Keratinocyte (primary cell): ENCODE measurements at regions not wholly inside any gene's neighbourhood (a gene's known extent, or its start where the extent isn't known, plus 50 kb on each side); places are given as distances from the start of the nearest gene placed in this dataset.

Source experiments
- DNase-seq: peaks from one replicate; pipeline ENCODE4 v3.0.0-alpha.2; 2011; ENCODE audit warnings: low read depth, missing footprints, low spot score
- FAIRE-seq: peaks from 2 replicates; lab custom pipeline; 2011; peaks lifted over from hg19 to GRCh38; lab: Jason Lieb, UNC
- H2AFZ ChIP-seq: 2 replicates; pipeline ENCODE4 v1.6.0; 2012; ENCODE audit warnings: low read length, control low read depth, inconsistent platforms; ENCODE audit not compliant: control insufficient read depth
- H3K27ac ChIP-seq: 2 replicates; pipeline ENCODE4 v1.5.1; 2011; ENCODE audit warnings: low read length; ENCODE audit not compliant: control insufficient read depth, insufficient read depth
- H3K27me3 ChIP-seq: 3 replicates; pipeline ENCODE4 v1.6.0; 2011; ENCODE audit warnings: low read length; ENCODE audit not compliant: control insufficient read depth, insufficient read depth; ENCODE audit errors: extremely low read depth
- H3K36me3 ChIP-seq, 2 experiments: 2 replicates in 1 of 2; 3 replicates in 1 of 2; pipeline ENCODE4 v1.5.1; 2011; ENCODE audit warnings: low read length in 2 of 2, mild to moderate bottlenecking in 1 of 2; ENCODE audit not compliant: control insufficient read depth in 2 of 2, insufficient read depth in 2 of 2; ENCODE audit errors: extremely low read depth in 1 of 2
- H3K4me1 ChIP-seq: 3 replicates; pipeline ENCODE4 v1.5.1; 2011; ENCODE audit warnings: low read length; ENCODE audit not compliant: control insufficient read depth, insufficient read depth; ENCODE audit errors: extremely low read depth
- H3K4me2 ChIP-seq: 3 replicates; pipeline ENCODE4 v1.6.0; 2011; ENCODE audit warnings: low read depth, low read length; ENCODE audit not compliant: control insufficient read depth, insufficient read depth; ENCODE audit errors: extremely low read depth
- H3K4me3 ChIP-seq, 3 experiments: fragments of 200-600 bp in 1 of 3; sonication (generic) in 1 of 3; 2 replicates in 2 of 3; 3 replicates in 1 of 3; pipeline ENCODE4 v1.5.1; 2011 to 2016; ENCODE audit warnings: low read length in 3 of 3, mild to moderate bottlenecking in 3 of 3, control low read depth in 2 of 3, inconsistent platforms in 1 of 3, low read depth in 1 of 3, mixed read lengths in 1 of 3, mixed run types in 1 of 3, moderate library complexity in 1 of 3; ENCODE audit not compliant: control insufficient read depth in 2 of 3, insufficient read depth in 2 of 3; ENCODE audit errors: extremely low read depth in 1 of 3
- H3K79me2 ChIP-seq: 2 replicates; pipeline ENCODE4 v1.6.0; 2012; ENCODE audit warnings: low read length; ENCODE audit not compliant: control insufficient read depth, insufficient read depth
- H3K9ac ChIP-seq: 3 replicates; pipeline ENCODE4 v1.6.0; 2011; ENCODE audit warnings: low read length; ENCODE audit not compliant: control insufficient read depth, insufficient read depth; ENCODE audit errors: extremely low read depth
- H3K9me1 ChIP-seq: 3 replicates; pipeline ENCODE4 v1.6.0; 2011; ENCODE audit warnings: low read length; ENCODE audit not compliant: control insufficient read depth, insufficient read depth; ENCODE audit errors: extremely low read depth
- H3K9me3 ChIP-seq: 2 replicates; pipeline ENCODE4 v1.5.1; 2012; ENCODE audit warnings: low read depth, low read length; ENCODE audit not compliant: control insufficient read depth
- H4K20me1 ChIP-seq: 3 replicates; pipeline ENCODE4 v1.6.0; 2011; ENCODE audit warnings: low read length; ENCODE audit not compliant: control insufficient read depth, insufficient read depth; ENCODE audit errors: extremely low read depth
- EZH2 ChIP-seq: IDR thresholded peaks from one replicate; pipeline ENCODE4 v1.6.1; 2012; ENCODE audit warnings: inconsistent platforms, mild to moderate bottlenecking, low read length, moderate library complexity
- dilution Hi-C: fragments of 300-500 bp; cut with MboI; formaldehyde crosslinking; loops from one replicate; pipeline ENCODE4 v1.7.0; 2020; ENCODE audit warnings: low sequenced_read_pairs; ENCODE audit not compliant: extremely low pct_ligation_motif_present
- TF ChIP-seq, protein P1 (sequence below), 3 experiments: IDR thresholded peaks in 1 of 3; conservative IDR thresholded peaks in 1 of 3; optimal IDR thresholded peaks in 1 of 3; 2 replicates in 2 of 3; 3 replicates in 1 of 3; pipeline versions ENCODE3 to v1.5.1; 2011; ENCODE audit warnings: low read length in 3 of 3, mild to moderate bottlenecking in 3 of 3, moderate library complexity in 2 of 3, control low read depth in 1 of 3, inconsistent platforms in 1 of 3; ENCODE audit not compliant: insufficient read depth in 2 of 3; ENCODE audit errors: extremely low read depth in 1 of 3

GRCh38 chr1:177392336-177392735 is 221.6 kb downstream of the BRINP2 start:
- H3K4me1 ChIP-seq: peaks cover 12% of the 10 kb centered on the region
- no peaks in the 10 kb centered on the region for H3K9me1 ChIP-seq
- no peak overlapping the region for H3K4me2 ChIP-seq
- H3K27me3 ChIP-seq: no peaks in the 10 kb centered on the region
- no peak overlapping the region for H3K27ac ChIP-seq
- H4K20me1 ChIP-seq: no peaks in the 10 kb centered on the region
- no peak overlapping the region for H3K4me3 ChIP-seq
- no peaks in the 10 kb centered on the region for H3K9me3 ChIP-seq
- peak; percentile 69 for DNase-seq
- H2AFZ ChIP-seq: no peak overlapping the region
- TF ChIP-seq EZH2: no peak
- TF ChIP-seq, protein P1, sequence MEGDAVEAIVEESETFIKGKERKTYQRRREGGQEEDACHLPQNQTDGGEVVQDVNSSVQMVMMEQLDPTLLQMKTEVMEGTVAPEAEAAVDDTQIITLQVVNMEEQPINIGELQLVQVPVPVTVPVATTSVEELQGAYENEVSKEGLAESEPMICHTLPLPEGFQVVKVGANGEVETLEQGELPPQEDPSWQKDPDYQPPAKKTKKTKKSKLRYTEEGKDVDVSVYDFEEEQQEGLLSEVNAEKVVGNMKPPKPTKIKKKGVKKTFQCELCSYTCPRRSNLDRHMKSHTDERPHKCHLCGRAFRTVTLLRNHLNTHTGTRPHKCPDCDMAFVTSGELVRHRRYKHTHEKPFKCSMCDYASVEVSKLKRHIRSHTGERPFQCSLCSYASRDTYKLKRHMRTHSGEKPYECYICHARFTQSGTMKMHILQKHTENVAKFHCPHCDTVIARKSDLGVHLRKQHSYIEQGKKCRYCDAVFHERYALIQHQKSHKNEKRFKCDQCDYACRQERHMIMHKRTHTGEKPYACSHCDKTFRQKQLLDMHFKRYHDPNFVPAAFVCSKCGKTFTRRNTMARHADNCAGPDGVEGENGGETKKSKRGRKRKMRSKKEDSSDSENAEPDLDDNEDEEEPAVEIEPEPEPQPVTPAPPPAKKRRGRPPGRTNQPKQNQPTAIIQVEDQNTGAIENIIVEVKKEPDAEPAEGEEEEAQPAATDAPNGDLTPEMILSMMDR (optimal IDR thresholded peaks at IDR 0.05 in 1 of 3, IDR thresholded peaks at IDR 0.05 in 1 of 3, conservative IDR thresholded peaks at IDR 0.05 in 1 of 3; ENCODE audit: extremely low read depth in 1 of 3, insufficient read depth in 2 of 3, low read length in 3 of 3): no peak
- no peaks in the 10 kb centered on the region for H3K36me3 ChIP-seq
- peak; percentile 99 for FAIRE-seq
- dilution Hi-C loops: no loop called here
- H3K79me2 ChIP-seq: no peaks in the 10 kb centered on the region
- H3K9ac ChIP-seq: no peak overlapping the region

DNA sequence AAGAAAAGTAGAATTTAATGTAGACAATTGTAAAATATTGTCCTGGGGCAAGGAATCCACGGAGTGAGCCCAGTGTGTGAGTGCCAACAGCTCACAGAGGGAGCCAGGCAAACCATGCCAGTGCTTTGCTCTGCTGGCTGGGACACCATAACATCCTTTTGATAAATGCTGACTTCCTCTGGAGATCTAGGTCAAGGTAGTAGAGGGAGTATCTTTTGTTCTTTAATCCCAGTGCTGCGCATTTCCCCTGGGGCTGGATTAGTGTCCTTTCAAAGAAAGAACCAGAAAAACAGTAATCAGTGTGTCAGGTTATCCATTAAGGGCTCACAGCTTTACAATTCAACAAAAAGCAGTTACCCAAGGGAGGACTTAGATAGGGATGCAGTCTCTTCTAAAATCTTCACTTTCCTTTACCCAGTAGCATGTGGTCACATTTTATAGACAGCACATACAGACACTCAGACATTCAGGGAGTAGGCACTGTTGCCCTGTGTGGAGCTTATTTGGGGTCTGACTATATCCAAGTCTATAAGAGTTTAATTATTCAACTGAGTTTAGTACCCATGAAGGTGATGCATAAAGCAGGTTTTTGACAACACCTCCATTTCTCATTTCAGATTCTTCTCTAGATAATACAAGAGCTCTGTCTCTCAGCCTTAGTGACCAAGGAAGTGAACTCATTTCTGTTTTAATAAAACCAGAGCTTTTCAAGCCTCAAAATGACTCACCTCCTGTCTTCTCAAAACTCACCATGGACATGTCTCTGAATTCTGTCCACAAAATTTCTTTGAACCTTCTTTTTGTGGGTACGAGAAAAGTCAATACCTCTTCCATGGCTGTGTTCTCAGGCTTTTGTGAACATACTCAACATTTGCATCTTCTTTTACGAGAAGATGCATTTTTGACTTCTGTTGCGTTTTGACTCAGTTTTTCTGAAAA is 215.3 kb downstream of the BRINP2 start:
- no peak overlapping the region for H3K4me3 ChIP-seq
- H3K9me1 ChIP-seq: no peaks in the 10 kb centered on the region
- dilution Hi-C loops: no loop called here
- TF ChIP-seq, protein P1 (optimal IDR thresholded peaks at IDR 0.05 in 1 of 3, IDR thresholded peaks at IDR 0.05 in 1 of 3, conservative IDR thresholded peaks at IDR 0.05 in 1 of 3; ENCODE audit: extremely low read depth in 1 of 3, insufficient read depth in 2 of 3, low read length in 3 of 3): no peak
- no peak for TF ChIP-seq EZH2
- no peaks in the 10 kb centered on the region for H3K36me3 ChIP-seq
- peak; percentile 73 for FAIRE-seq
- H4K20me1 ChIP-seq: no peaks in the 10 kb centered on the region
- no peak overlapping the region for H2AFZ ChIP-seq
- no peak overlapping the region for H3K27ac ChIP-seq
- H3K4me1 ChIP-seq: peaks cover 21% of the 10 kb centered on the region
- H3K27me3 ChIP-seq: no peaks in the 10 kb centered on the region
- no peak overlapping the region for H3K9ac ChIP-seq
- no peaks in the 10 kb centered on the region for H3K79me2 ChIP-seq
- DNase-seq: no peak
- H3K4me2 ChIP-seq: no peak overlapping the region
- H3K9me3 ChIP-seq: no peaks in the 10 kb centered on the region
